ENCODE measurements at regions not wholly inside any gene's neighbourhood (a gene's known extent, or its start where the extent isn't known, plus 50 kb on each side); places are given as distances from the start of the nearest gene placed in this dataset.

DNA sequence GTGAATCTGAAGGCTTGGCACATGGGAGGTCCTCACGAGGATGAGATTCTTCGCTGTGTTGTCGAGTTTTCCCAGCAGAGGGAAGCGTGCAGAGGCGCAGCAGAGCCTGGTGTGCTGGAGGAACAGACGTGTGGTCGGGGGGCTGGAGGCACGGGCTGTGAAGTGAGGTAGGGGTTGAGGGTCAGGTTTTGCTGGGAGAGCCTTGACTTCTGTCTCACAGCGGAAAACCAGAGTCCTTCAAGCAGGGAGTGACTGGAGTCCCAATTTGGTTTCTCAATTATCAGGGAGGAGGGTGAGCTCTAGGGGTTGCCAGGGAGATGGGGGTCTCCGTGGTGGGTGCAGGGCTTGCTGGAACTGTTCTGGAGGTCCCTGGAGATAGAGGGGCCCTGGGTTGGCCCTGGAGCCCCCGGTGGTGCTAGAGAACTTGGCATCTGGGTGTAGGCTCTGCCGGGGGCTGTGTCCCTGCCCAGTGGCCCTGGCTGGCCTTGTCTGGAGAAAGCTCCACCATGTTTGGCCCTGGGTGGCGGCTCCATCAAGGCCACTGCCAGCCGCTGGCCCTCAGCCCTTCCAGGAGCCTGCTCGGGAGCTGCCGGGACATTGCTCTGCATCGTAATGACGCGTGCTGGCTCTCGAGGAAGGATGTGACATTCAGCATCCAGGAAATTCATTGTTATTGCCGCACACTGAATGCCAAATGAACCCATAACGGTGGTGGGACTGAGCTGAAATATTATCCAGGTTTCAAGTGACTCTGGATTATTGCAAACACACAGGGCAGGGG, 215.7 kb downstream of the KIF26A start:
- Histone ChIP-seq H3K36me3 (ENCODE audit: control insufficient read depth, insufficient read depth, low read length) (no peaks in the 10 kb centered on the region), H3K79me2 (ENCODE audit: control insufficient read depth, insufficient read depth, low read length) (no peaks in the 10 kb centered on the region), H3K27ac (ENCODE audit: insufficient read depth, low read length) (no peak overlapping the region), H3K9me3 (ENCODE audit: control insufficient read depth, insufficient read depth, low read depth, low read length) (no peaks in the 10 kb centered on the region), H4K20me1 (ENCODE audit: control insufficient read depth, extremely low read depth, insufficient read depth, low read length) (no peaks in the 10 kb centered on the region), H3K4me1 (ENCODE audit: control insufficient read depth, extremely low read depth, insufficient read depth, low read length) (no peaks in the 10 kb centered on the region), H3K9ac (ENCODE audit: insufficient read depth, low read length) (no peak overlapping the region), H3K27me3 (ENCODE audit: control insufficient read depth, insufficient read depth, low read length) (no peaks in the 10 kb centered on the region), H2AFZ (ENCODE audit: low read length) (no peak overlapping the region), H3K4me2 (ENCODE audit: extremely low read depth, insufficient read depth, low read length) (no peak overlapping the region), H3K4me3 (replicated peaks in 1 of 4; ENCODE audit: control extremely low read depth in 1 of 4, insufficient read depth in 1 of 4, low read depth in 3 of 4, low read length in 4 of 4) (no peak overlapping the region)
- TF ChIP-seq EZH2 (IDR thresholded peaks at IDR 0.05; ENCODE audit: low read length, missing control alignments) = no peak
- TF ChIP-seq, protein P1, sequence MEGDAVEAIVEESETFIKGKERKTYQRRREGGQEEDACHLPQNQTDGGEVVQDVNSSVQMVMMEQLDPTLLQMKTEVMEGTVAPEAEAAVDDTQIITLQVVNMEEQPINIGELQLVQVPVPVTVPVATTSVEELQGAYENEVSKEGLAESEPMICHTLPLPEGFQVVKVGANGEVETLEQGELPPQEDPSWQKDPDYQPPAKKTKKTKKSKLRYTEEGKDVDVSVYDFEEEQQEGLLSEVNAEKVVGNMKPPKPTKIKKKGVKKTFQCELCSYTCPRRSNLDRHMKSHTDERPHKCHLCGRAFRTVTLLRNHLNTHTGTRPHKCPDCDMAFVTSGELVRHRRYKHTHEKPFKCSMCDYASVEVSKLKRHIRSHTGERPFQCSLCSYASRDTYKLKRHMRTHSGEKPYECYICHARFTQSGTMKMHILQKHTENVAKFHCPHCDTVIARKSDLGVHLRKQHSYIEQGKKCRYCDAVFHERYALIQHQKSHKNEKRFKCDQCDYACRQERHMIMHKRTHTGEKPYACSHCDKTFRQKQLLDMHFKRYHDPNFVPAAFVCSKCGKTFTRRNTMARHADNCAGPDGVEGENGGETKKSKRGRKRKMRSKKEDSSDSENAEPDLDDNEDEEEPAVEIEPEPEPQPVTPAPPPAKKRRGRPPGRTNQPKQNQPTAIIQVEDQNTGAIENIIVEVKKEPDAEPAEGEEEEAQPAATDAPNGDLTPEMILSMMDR (conservative IDR thresholded peaks at IDR 0.05 in 1 of 2, IDR thresholded peaks at IDR 0.05 in 1 of 2; ENCODE audit: low read depth in 1 of 2, low read length in 2 of 2) = no peak
- no peak for DNase-seq (ENCODE audit: low read depth in 2 of 2)

DNA sequence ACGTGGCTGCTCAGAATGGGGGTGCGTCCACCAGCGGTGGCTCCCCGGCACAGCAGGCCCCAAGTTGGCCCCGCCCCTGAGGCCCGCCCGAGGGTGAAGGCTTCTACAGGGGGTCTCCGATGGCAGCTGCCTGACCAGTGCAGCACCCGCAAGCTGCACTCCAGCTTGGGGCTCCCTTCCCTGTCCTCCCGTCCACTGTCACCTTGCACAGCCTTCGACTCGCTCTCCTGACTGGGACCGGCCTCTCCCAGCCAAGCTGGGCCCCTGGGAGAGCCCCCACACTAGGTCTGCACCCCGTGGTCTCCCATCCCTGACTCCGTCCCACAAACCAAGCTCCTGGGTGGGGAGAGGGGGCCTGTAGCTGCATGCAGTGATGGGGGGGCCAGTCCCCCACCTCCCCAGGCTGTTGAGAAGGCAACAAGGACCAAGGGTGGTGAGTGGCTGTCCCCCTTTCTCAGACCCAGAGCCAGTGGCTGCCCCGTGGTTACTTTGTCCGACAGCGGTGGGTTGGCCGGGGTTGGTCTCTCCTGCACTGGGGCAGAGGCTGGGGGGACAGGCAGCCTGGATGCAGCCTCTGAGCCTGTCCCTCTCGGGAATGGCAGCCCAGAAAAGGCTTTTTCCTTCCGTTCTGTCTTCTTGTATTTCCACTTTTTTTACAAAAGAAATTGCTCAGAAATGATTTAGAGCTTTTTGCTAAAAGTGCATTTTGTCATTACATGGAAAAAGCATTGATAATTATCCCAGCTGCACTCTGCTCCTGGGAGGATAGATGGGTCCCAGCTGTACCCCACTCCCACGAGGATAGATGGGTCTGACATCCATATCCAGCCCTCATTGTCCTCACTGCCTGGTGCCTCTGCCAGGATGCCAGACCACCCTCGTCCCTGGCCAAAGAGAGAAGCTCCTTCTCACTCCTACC, 217.0 kb downstream of the KIF26A start:
- Histone ChIP-seq H3K4me2 (ENCODE audit: extremely low read depth, insufficient read depth, low read length) (no peak overlapping the region), H3K36me3 (ENCODE audit: control insufficient read depth, insufficient read depth, low read length) (no peaks in the 10 kb centered on the region), H2AFZ (ENCODE audit: low read length) (no peak overlapping the region), H3K27me3 (ENCODE audit: control insufficient read depth, insufficient read depth, low read length) (no peaks in the 10 kb centered on the region), H3K27ac (ENCODE audit: insufficient read depth, low read length) (no peak overlapping the region), H3K9ac (ENCODE audit: insufficient read depth, low read length) (no peak overlapping the region), H3K79me2 (ENCODE audit: control insufficient read depth, insufficient read depth, low read length) (no peaks in the 10 kb centered on the region), H3K4me1 (ENCODE audit: control insufficient read depth, extremely low read depth, insufficient read depth, low read length) (no peaks in the 10 kb centered on the region), H4K20me1 (ENCODE audit: control insufficient read depth, extremely low read depth, insufficient read depth, low read length) (no peaks in the 10 kb centered on the region), H3K9me3 (ENCODE audit: control insufficient read depth, insufficient read depth, low read depth, low read length) (no peaks in the 10 kb centered on the region), H3K4me3 (replicated peaks in 1 of 4; ENCODE audit: control extremely low read depth in 1 of 4, insufficient read depth in 1 of 4, low read depth in 3 of 4, low read length in 4 of 4) (no peak overlapping the region)
- no peak for DNase-seq (ENCODE audit: low read depth in 2 of 2)
- TF ChIP-seq EZH2 (IDR thresholded peaks at IDR 0.05; ENCODE audit: low read length, missing control alignments) = no peak
- TF ChIP-seq, protein P1 (conservative IDR thresholded peaks at IDR 0.05 in 1 of 2, IDR thresholded peaks at IDR 0.05 in 1 of 2; ENCODE audit: low read depth in 1 of 2, low read length in 2 of 2) = no peak

DNA sequence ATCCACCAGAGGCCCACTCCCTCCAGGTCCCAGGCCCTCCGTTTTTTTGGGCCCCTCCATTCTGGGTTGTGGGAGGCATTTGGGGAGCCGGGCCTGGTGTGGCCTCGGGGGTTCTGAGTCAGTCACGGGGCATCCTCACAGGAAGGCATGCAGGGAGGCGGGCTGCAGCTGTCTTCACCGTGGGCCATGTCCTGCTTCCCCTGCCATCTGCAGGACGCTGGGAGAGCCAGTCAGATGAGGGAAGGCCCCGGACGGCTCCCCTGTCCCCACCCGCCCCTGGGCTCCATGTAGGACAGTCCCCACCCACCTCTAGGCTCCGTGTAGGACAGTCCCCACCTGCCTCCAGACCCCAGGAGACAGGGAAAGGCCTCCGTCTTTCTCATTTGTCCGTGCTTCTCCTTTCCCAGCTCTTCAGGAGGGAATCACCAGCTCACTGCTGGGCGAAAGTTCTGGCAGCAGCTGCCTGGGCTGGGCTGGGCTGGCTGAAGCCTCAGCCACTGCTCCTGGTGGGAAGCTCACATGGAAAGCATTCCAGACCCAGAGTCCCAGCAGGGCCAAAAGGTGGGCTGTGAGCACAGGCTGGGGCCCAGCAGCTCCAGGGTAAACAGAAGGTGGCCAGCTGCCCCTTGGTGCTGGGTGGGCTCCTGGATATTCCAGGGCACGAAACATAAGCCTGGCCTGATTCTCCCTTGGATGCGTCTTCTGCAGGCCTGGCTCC, 217.8 kb downstream of the KIF26A start:
- H3K4me1 ChIP-seq (ENCODE audit: control insufficient read depth, extremely low read depth, insufficient read depth, low read length) = no peaks in the 10 kb centered on the region
- no peak overlapping the region for H3K4me2 ChIP-seq (ENCODE audit: extremely low read depth, insufficient read depth, low read length)
- H3K27ac ChIP-seq (ENCODE audit: insufficient read depth, low read length) = no peak overlapping the region
- no peak for DNase-seq (ENCODE audit: low read depth in 2 of 2)
- no peak overlapping the region for H2AFZ ChIP-seq (ENCODE audit: low read length)
- no peaks in the 10 kb centered on the region for H3K36me3 ChIP-seq (ENCODE audit: control insufficient read depth, insufficient read depth, low read length)
- no peak overlapping the region for H3K4me3 ChIP-seq (replicated peaks in 1 of 4; ENCODE audit: control extremely low read depth in 1 of 4, insufficient read depth in 1 of 4, low read depth in 3 of 4, low read length in 4 of 4)
- no peak overlapping the region for H3K9ac ChIP-seq (ENCODE audit: insufficient read depth, low read length)
- H3K27me3 ChIP-seq (ENCODE audit: control insufficient read depth, insufficient read depth, low read length) = no peaks in the 10 kb centered on the region
- no peaks in the 10 kb centered on the region for H3K9me3 ChIP-seq (ENCODE audit: control insufficient read depth, insufficient read depth, low read depth, low read length)
- TF ChIP-seq EZH2 (IDR thresholded peaks at IDR 0.05; ENCODE audit: low read length, missing control alignments) = no peak
- TF ChIP-seq, protein P1 (conservative IDR thresholded peaks at IDR 0.05 in 1 of 2, IDR thresholded peaks at IDR 0.05 in 1 of 2; ENCODE audit: low read depth in 1 of 2, low read length in 2 of 2) = no peak
- no peaks in the 10 kb centered on the region for H3K79me2 ChIP-seq (ENCODE audit: control insufficient read depth, insufficient read depth, low read length)
- no peaks in the 10 kb centered on the region for H4K20me1 ChIP-seq (ENCODE audit: control insufficient read depth, extremely low read depth, insufficient read depth, low read length)
